Breast epithelium (tissue), 3 donors: ENCODE measurements at regions not wholly inside any gene's neighbourhood (a gene's known extent, or its start where the extent isn't known, plus 50 kb on each side); places are given as distances from the start of the nearest gene placed in this dataset.

Source experiments
- POLR2AphosphoS5 ChIP-seq, 3 donors: sonication (generic); formaldehyde crosslinking; IDR thresholded peaks; one replicate each; pipeline ENCODE4 v1.6.1; 2017; ENCODE audit warnings: antibody characterized with exemption in 3 of 3
- TF ChIP-seq, protein P1 (sequence below), 3 donors: fragments of 450-650 bp; IDR thresholded peaks; one replicate each; pipeline ENCODE4 v1.5.1; 2016 to 2017; ENCODE audit warnings: antibody characterized with exemption in 3 of 3, mild to moderate bottlenecking in 3 of 3, moderate library complexity in 3 of 3

DNA sequence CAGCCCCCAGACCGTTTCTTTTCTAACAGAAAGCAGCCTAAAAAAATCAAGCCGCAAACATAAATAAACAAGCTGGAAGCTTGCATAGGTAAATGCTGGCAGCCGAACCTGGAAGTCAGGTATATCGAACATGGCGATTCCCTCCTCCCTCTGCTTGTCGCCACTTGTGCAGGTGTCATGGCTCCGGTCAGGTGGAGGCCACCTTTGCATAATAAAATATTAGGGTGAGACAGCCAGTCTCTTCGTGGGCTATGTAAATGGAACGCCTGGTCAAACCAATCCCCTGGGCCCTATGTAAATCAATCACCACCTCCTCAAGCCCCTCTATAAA, 223.9 kb upstream of the DAAM1 start:
- TF ChIP-seq, protein P1, sequence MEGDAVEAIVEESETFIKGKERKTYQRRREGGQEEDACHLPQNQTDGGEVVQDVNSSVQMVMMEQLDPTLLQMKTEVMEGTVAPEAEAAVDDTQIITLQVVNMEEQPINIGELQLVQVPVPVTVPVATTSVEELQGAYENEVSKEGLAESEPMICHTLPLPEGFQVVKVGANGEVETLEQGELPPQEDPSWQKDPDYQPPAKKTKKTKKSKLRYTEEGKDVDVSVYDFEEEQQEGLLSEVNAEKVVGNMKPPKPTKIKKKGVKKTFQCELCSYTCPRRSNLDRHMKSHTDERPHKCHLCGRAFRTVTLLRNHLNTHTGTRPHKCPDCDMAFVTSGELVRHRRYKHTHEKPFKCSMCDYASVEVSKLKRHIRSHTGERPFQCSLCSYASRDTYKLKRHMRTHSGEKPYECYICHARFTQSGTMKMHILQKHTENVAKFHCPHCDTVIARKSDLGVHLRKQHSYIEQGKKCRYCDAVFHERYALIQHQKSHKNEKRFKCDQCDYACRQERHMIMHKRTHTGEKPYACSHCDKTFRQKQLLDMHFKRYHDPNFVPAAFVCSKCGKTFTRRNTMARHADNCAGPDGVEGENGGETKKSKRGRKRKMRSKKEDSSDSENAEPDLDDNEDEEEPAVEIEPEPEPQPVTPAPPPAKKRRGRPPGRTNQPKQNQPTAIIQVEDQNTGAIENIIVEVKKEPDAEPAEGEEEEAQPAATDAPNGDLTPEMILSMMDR (IDR thresholded peaks at IDR 0.05) = no peak
- no peak for TF ChIP-seq POLR2AphosphoS5 (IDR thresholded peaks at IDR 0.05)
